Sigmoid colon (tissue), 6 donors: ENCODE measurements at regions not wholly inside any gene's neighbourhood (a gene's known extent, or its start where the extent isn't known, plus 50 kb on each side); places are given as distances from the start of the nearest gene placed in this dataset.

Experiments used
- DNase-seq: peaks from one replicate; pipeline ENCODE4 v3.0.0-alpha.2; 2019
- H3K27ac ChIP-seq, 4 donors: fragments of 200-600 bp; sonication (generic); one replicate each; pipeline ENCODE4 v1.5.1; 2016 to 2019; ENCODE audit warnings: mild to moderate bottlenecking in 1 of 4
- H3K27me3 ChIP-seq, 3 donors: fragments of 200-600 bp; sonication (generic); one replicate each; pipeline ENCODE4 v1.5.1; 2019; ENCODE audit warnings: mild to moderate bottlenecking in 1 of 3
- H3K36me3 ChIP-seq, 4 donors: fragments of 200-600 bp; sonication (generic); one replicate each; pipeline ENCODE4 v1.5.1; 2016 to 2019
- H3K4me1 ChIP-seq, 4 donors: fragments of 200-600 bp; sonication (generic); one replicate each; pipeline ENCODE4 v1.5.1; 2017 to 2019
- H3K4me3 ChIP-seq, 4 donors: fragments of 200-600 bp; sonication (generic); one replicate each; pipeline ENCODE4 v1.5.1; 2017 to 2019; ENCODE audit warnings: mild to moderate bottlenecking in 2 of 4, moderate library complexity in 1 of 4
- H3K9me3 ChIP-seq, 4 donors: fragments of 200-600 bp in 3 of 4; sonication (generic) in 3 of 4; one replicate each; pipeline versions ENCODE4 v1.5.1 to v1.6.1; 2013 to 2019
- CTCF ChIP-seq, 4 experiments: fragments of 450-650 bp in 3 of 4; fragments of 200-600 bp in 1 of 4; IDR thresholded peaks; one replicate each; pipeline ENCODE4 v1.5.1; 2016 to 2019; ENCODE audit warnings: antibody characterized with exemption in 4 of 4, mild to moderate bottlenecking in 3 of 4, moderate library complexity in 2 of 4
- EP300 ChIP-seq, 4 donors: sonication (generic); formaldehyde crosslinking; IDR thresholded peaks; one replicate each; pipeline ENCODE4 v1.6.1; 2017; ENCODE audit warnings: antibody characterized with exemption in 4 of 4
- POLR2A ChIP-seq, 2 donors: fragments of 450-650 bp; IDR thresholded peaks; one replicate each; pipeline ENCODE4 v1.6.1; 2016; ENCODE audit warnings: antibody characterized with exemption in 2 of 2, mild to moderate bottlenecking in 2 of 2, moderate library complexity in 2 of 2
- POLR2AphosphoS5 ChIP-seq, 4 donors: sonication (generic); formaldehyde crosslinking; IDR thresholded peaks; one replicate each; pipeline ENCODE4 v1.6.1; 2017; ENCODE audit warnings: antibody characterized with exemption in 4 of 4
- WGBS, 2 donors: extraction: QIAGEN DNeasy Blood & Tissue Kit; methylation state at CpG; one replicate each; pipeline ENCODE4 v1.1.7; 2013; 5-methylcytosine and 5-hydroxymethylcytosine counted together
- intact Hi-C: fragments of 100-400 bp; cut with DNase I; formaldehyde crosslinking; loops from one replicate; pipeline ENCODE4 v1.15.1; 2023
- donor health status: healthy with polysubstance abuse.
- donor health status: healthy.

GRCh38 chr4:130054908-130055307, 959.0 kb downstream of the C4orf33 start:
- WGBS, 2 donors, result 10 to 47% methylated on average over 1 of the region's 1 CpG
- Histone ChIP-seq H3K27me3 (no peaks in the 10 kb centered on the region), H3K4me1 (no peaks in the 10 kb centered on the region), H3K4me3 (no peak overlapping the region), H3K9me3 (no peaks in the 10 kb centered on the region), H3K27ac (no peak overlapping the region), H3K36me3 (no peaks in the 10 kb centered on the region)
- intact Hi-C loops, result no loop called here
- TF ChIP-seq POLR2AphosphoS5 (IDR thresholded peaks at IDR 0.05) (no peak), EP300 (IDR thresholded peaks at IDR 0.05) (no peak), POLR2A (IDR thresholded peaks at IDR 0.05) (no peak), CTCF (IDR thresholded peaks at IDR 0.05) (no peak)
- DNase-seq, result no peak

- H3K9me3 ChIP-seq, result no peaks in the 10 kb centered on the region
- no peaks in the 10 kb centered on the region for H3K4me1 ChIP-seq
- no peak overlapping the region for H3K27ac ChIP-seq
- no peaks in the 10 kb centered on the region for H3K36me3 ChIP-seq
- H3K27me3 ChIP-seq, result no peaks in the 10 kb centered on the region
- DNase-seq, result no peak
- WGBS, 2 donors, result 71 to 92% methylated on average over 2 of the region's 2 CpGs
- no peak overlapping the region for H3K4me3 ChIP-seq
- TF ChIP-seq POLR2AphosphoS5 (IDR thresholded peaks at IDR 0.05), result no peak
- TF ChIP-seq EP300 (IDR thresholded peaks at IDR 0.05), result no peak
- TF ChIP-seq CTCF (IDR thresholded peaks at IDR 0.05), result no peak
- no peak for TF ChIP-seq POLR2A (IDR thresholded peaks at IDR 0.05)
- intact Hi-C loops, result no loop called here
Observed at GRCh38 chr4:130056286-130056685, 960.3 kb downstream of the C4orf33 start.

- no peak overlapping the region for H3K27ac ChIP-seq
- no peaks in the 10 kb centered on the region for H3K4me1 ChIP-seq
- no peak for DNase-seq
- no peak for TF ChIP-seq POLR2A (IDR thresholded peaks at IDR 0.05)
- no peak for TF ChIP-seq CTCF (IDR thresholded peaks at IDR 0.05)
- no peak for TF ChIP-seq POLR2AphosphoS5 (IDR thresholded peaks at IDR 0.05)
- TF ChIP-seq EP300 (IDR thresholded peaks at IDR 0.05), result no peak
- no peaks in the 10 kb centered on the region for H3K36me3 ChIP-seq
- no peaks in the 10 kb centered on the region for H3K9me3 ChIP-seq
- WGBS, 2 donors, result 70 to 100% methylated on average over 2 of the region's 2 CpGs
- intact Hi-C loops, result no loop called here
- no peaks in the 10 kb centered on the region for H3K27me3 ChIP-seq
- no peak overlapping the region for H3K4me3 ChIP-seq
Observed at GRCh38 chr4:130064471-130064870, 968.5 kb downstream of the C4orf33 start.

GRCh38 chr4:130067419-130067818, 971.5 kb downstream of the C4orf33 start:
- no peaks in the 10 kb centered on the region for H3K27me3 ChIP-seq
- no peaks in the 10 kb centered on the region for H3K9me3 ChIP-seq
- H3K4me1 ChIP-seq, result no peaks in the 10 kb centered on the region
- TF ChIP-seq POLR2AphosphoS5 (IDR thresholded peaks at IDR 0.05) (no peak), POLR2A (IDR thresholded peaks at IDR 0.05) (no peak), EP300 (IDR thresholded peaks at IDR 0.05) (no peak), CTCF (IDR thresholded peaks at IDR 0.05) (no peak)
- H3K4me3 ChIP-seq, result no peak overlapping the region
- DNase-seq, result no peak
- intact Hi-C loops, result no loop called here
- no peak overlapping the region for H3K27ac ChIP-seq
- no peaks in the 10 kb centered on the region for H3K36me3 ChIP-seq
- WGBS, 2 donors, result 80 to 98% methylated on average over 1 of the region's 1 CpG

GRCh38 chr4:130068072-130068471, 972.1 kb downstream of the C4orf33 start:
- Histone ChIP-seq H3K27me3 (no peaks in the 10 kb centered on the region), H3K4me1 (no peaks in the 10 kb centered on the region), H3K4me3 (no peak overlapping the region), H3K36me3 (no peaks in the 10 kb centered on the region), H3K27ac (no peak overlapping the region), H3K9me3 (no peaks in the 10 kb centered on the region)
- DNase-seq, result no peak
- WGBS, 2 donors, result 4 to 18% methylated on average over 1 of the region's 1 CpG
- TF ChIP-seq POLR2A (IDR thresholded peaks at IDR 0.05), result no peak
- TF ChIP-seq POLR2AphosphoS5 (IDR thresholded peaks at IDR 0.05), result no peak
- TF ChIP-seq CTCF (IDR thresholded peaks at IDR 0.05), result no peak
- no peak for TF ChIP-seq EP300 (IDR thresholded peaks at IDR 0.05)
- intact Hi-C loops, result no loop called here
